ENCODE measurements at regions not wholly inside any gene's neighbourhood (a gene's known extent, or its start where the extent isn't known, plus 50 kb on each side); places are given as distances from the start of the nearest gene placed in this dataset.

- no peak for TF ChIP-seq POLR2AphosphoS5 (IDR thresholded peaks at IDR 0.05)
- TF ChIP-seq CTCF (IDR thresholded peaks at IDR 0.05), result no peak
- TF ChIP-seq POLR2A (IDR thresholded peaks at IDR 0.05; ENCODE audit: low read depth), result no peak
- TF ChIP-seq EP300 (IDR thresholded peaks at IDR 0.05), result no peak
These were observed 145.1 kb downstream of the ASB1 start for GRCh38 chr2:238571661-238572372.

Measured in esophagus muscularis mucosa (tissue), 4 donors.